LNCaP clone FGC (cell line): ENCODE measurements at regions not wholly inside any gene's neighbourhood (a gene's known extent, or its start where the extent isn't known, plus 50 kb on each side); places are given as distances from the start of the nearest gene placed in this dataset.

Experiments used
- DNase-seq: peaks from one replicate; pipeline ENCODE4 v3.0.0-alpha.2; 2011; ENCODE audit warnings: low read depth
- H3K4me3 ChIP-seq: 2 replicates; pipeline ENCODE4 v1.5.1; 2011; ENCODE audit warnings: mild to moderate bottlenecking, low read depth, low read length, control low read depth
- CTCF ChIP-seq: IDR thresholded peaks from 2 replicates; pipeline ENCODE4 v1.5.1; 2012; ENCODE audit warnings: mild to moderate bottlenecking; ENCODE audit not compliant: control insufficient read depth, insufficient read depth; ENCODE audit errors: extremely low read depth

DNA sequence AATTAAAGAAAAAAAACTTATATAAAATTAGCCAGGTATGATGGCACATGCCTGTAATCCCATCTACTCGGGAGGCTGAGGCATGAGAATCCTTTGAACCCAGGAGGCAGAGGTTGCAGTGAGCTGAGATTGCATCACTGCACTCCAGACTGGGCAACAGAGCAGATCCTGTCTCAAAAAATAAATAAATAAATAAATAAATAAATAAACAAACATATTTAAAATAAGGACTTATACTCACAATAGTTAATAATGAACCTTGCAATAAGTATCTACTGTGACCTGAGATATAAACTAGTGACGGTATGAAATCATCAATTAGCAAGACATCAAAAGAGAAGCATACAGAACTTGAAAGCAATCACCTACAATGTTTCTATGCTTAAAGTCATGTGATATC, 548.4 kb upstream of the JARID2 start:
- no peak for TF ChIP-seq CTCF
- no peak overlapping the region for H3K4me3 ChIP-seq
- no peak for DNase-seq

DNA sequence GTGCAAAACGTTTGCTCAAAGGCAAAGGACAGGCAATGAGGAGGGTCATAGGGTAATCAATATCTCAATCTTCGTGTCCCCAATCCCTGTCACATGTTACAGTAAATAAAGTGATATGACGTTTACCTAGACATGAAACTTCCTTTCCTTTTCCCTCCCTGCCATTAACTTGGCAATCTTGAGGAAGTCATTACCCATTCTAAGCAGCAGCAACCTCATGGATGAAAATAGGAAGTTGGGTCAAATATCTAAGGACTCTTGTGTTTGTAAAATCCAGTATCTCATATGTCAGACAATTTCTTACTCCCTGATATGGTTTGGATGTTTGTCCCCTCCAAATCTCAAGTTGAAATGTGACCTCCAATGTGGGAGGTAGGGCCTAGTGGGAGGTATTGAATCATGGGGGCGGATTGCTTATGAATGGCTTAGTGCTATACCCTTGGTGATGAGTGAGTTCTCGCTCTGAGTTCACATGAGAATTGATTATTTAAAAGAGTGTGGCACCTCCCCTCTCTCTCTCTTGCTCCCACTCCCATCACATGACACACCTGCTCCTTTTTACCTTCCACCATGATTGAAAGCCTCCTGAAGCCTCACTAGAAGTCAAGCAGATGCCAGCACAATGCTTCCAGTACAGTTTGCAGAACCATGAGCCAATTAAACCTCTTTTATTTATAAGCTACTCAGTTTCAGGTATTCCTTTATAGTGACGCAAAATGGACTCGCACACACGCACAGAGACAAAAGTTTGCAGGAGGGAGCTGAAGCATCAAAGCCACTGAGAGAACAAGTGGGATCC, 545.9 kb upstream of the JARID2 start:
- no peak for TF ChIP-seq CTCF
- no peak for DNase-seq
- H3K4me3 ChIP-seq, result no peak overlapping the region

- DNase-seq, result no peak
- TF ChIP-seq CTCF, result no peak
- H3K4me3 ChIP-seq, result no peak overlapping the region
Observed at GRCh38 chr6:14701946-14702345, 543.9 kb upstream of the JARID2 start.

DNA sequence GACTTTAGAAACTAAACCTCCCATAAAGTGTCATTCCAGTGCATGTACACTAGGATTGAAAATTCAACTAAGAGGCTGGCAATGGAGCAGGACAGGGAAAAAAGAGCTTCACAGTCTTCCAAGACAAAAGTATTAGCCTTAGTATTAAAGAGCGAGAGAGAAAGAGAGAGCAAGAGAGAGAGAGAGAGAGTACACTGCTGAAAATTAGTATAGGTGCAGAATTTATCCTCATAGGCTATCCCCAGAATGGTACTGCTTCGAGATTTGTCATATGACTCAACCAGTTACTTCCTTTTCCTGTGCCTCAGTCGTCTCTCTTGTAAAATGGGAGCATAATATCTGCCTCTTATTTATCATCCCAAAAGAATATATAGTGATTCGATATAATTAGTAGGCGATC, 543.2 kb upstream of the JARID2 start:
- TF ChIP-seq CTCF, result no peak
- H3K4me3 ChIP-seq, result no peak overlapping the region
- no peak for DNase-seq

- DNase-seq, result no peak
- no peak for TF ChIP-seq CTCF
- no peak overlapping the region for H3K4me3 ChIP-seq
Observed at GRCh38 chr6:14703586-14703985, 542.3 kb upstream of the JARID2 start.

DNA sequence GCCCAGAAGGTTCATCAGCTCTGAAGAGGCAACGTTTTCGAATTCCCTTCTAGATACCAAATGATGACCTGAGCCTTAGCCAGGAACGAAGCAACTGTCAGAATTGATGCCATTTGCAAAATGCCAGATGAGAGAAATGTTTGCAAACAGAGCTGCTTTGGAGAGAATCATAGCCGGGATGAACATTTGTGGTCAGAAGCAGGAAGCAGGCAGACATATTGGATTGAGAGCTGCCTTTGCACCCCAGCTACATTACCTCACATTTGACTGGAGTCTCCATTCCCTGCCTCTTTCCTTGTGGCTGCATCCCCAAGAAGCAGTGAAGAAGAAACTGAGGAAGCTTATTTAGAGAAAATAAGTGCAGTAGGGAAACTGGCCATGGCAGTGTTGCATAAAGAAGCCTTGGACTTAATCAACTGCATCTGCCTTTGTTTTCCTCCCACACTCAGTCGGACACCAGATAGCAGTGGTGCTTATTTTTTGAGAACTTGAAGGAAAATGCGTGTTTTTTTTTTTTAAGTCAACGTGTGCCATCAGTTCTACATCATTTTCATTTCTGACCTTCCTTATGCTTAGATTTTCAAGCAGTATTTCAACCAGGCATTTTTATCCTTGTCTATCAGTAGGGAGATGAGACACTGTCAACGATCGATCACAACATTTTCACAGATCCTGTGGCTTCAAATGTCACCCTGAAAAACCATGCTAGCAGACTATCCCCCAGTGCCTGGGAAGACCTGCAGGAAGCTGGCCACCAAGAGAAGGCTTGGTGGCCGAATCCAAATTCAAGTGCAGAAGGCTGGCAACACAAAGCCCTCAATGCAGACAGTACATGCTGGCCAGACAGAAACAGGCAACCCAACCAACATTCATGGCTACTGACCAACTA, 541.2 kb upstream of the JARID2 start:
- no peak for DNase-seq
- no peak overlapping the region for H3K4me3 ChIP-seq
- no peak for TF ChIP-seq CTCF
